OCI-LY1 (cell line): ENCODE measurements at regions not wholly inside any gene's neighbourhood (a gene's known extent, or its start where the extent isn't known, plus 50 kb on each side); places are given as distances from the start of the nearest gene placed in this dataset.

Experiments used
- CTCF ChIP-seq: fragments of 200-600 bp; sonication (generic), shearing (Covaris generic); IDR thresholded peaks from 2 replicates; pipeline ENCODE4 v1.5.1; 2017; ENCODE audit warnings: mild to moderate bottlenecking, antibody characterized with exemption, low read length, moderate library complexity, mixed read lengths
- EZH2 ChIP-seq: fragments of 200-600 bp; sonication (generic), shearing (Covaris generic); IDR thresholded peaks from 2 replicates; pipeline ENCODE4 v1.8.0; 2017; ENCODE audit warnings: borderline replicate concordance, mixed run types, mild to moderate bottlenecking, antibody characterized with exemption, low read length, moderate library complexity, mixed read lengths

GRCh38 chr9:89554307-89555035 lies 50.3 kb upstream of the GADD45G start:
- no peak for TF ChIP-seq CTCF
- TF ChIP-seq EZH2: no peak
